Lower leg skin (tissue), 3 donors: ENCODE measurements at regions not wholly inside any gene's neighbourhood (a gene's known extent, or its start where the extent isn't known, plus 50 kb on each side); places are given as distances from the start of the nearest gene placed in this dataset.

ENCODE experiments used
- CTCF ChIP-seq, 3 donors: fragments of 450-650 bp; IDR thresholded peaks; one replicate each; pipeline ENCODE4 v1.5.1; 2016; ENCODE audit warnings: antibody characterized with exemption in 3 of 3, mild to moderate bottlenecking in 3 of 3, moderate library complexity in 2 of 3
- POLR2A ChIP-seq, 2 donors: fragments of 450-650 bp; IDR thresholded peaks; one replicate each; pipeline ENCODE4 v1.6.1; 2016 to 2017; ENCODE audit warnings: antibody characterized with exemption in 2 of 2, mild to moderate bottlenecking in 1 of 2, moderate library complexity in 1 of 2

- no peak for TF ChIP-seq POLR2A (IDR thresholded peaks at IDR 0.05)
- TF ChIP-seq CTCF (IDR thresholded peaks at IDR 0.05), result no peak
Measured at GRCh38 chr7:3143869-3144775, 100.5 kb upstream of the CARD11 start.
